ENCODE measurements at regions not wholly inside any gene's neighbourhood (a gene's known extent, or its start where the extent isn't known, plus 50 kb on each side); places are given as distances from the start of the nearest gene placed in this dataset.

GRCh38 chr5:120852222-120852860 is 388.2 kb downstream of the PRR16 start:
- no peak overlapping the region for H3K4me3 Mint-ChIP-seq (ENCODE audit: unreplicated experiment)
- no peaks in the 10 kb centered on the region for H3K36me3 Mint-ChIP-seq (ENCODE audit: unreplicated experiment)
- TF ChIP-seq, protein P1, sequence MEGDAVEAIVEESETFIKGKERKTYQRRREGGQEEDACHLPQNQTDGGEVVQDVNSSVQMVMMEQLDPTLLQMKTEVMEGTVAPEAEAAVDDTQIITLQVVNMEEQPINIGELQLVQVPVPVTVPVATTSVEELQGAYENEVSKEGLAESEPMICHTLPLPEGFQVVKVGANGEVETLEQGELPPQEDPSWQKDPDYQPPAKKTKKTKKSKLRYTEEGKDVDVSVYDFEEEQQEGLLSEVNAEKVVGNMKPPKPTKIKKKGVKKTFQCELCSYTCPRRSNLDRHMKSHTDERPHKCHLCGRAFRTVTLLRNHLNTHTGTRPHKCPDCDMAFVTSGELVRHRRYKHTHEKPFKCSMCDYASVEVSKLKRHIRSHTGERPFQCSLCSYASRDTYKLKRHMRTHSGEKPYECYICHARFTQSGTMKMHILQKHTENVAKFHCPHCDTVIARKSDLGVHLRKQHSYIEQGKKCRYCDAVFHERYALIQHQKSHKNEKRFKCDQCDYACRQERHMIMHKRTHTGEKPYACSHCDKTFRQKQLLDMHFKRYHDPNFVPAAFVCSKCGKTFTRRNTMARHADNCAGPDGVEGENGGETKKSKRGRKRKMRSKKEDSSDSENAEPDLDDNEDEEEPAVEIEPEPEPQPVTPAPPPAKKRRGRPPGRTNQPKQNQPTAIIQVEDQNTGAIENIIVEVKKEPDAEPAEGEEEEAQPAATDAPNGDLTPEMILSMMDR (IDR thresholded peaks at IDR 0.05; ENCODE audit: partially characterized antibody, unreplicated experiment): no peak
- H3K9me3 Mint-ChIP-seq (ENCODE audit: unreplicated experiment): no peaks in the 10 kb centered on the region
- no peak for DNase-seq
- H3K4me1 Mint-ChIP-seq (ENCODE audit: low read depth, unreplicated experiment): no peaks in the 10 kb centered on the region
- no peak overlapping the region for H3K27ac Mint-ChIP-seq (ENCODE audit: unreplicated experiment)
- H3K27me3 Mint-ChIP-seq (ENCODE audit: unreplicated experiment): no peaks in the 10 kb centered on the region

GRCh38 chr5:120866997-120867396 is 402.9 kb downstream of the PRR16 start:
- Mint-ChIP-seq H3K36me3 (ENCODE audit: unreplicated experiment) (no peaks in the 10 kb centered on the region), H3K27ac (ENCODE audit: unreplicated experiment) (no peak overlapping the region), H3K4me1 (ENCODE audit: low read depth, unreplicated experiment) (no peaks in the 10 kb centered on the region), H3K4me3 (ENCODE audit: unreplicated experiment) (no peak overlapping the region), H3K9me3 (ENCODE audit: unreplicated experiment) (no peaks in the 10 kb centered on the region), H3K27me3 (ENCODE audit: unreplicated experiment) (no peaks in the 10 kb centered on the region)
- TF ChIP-seq, protein P1 (IDR thresholded peaks at IDR 0.05; ENCODE audit: partially characterized antibody, unreplicated experiment): no peak
- no peak for DNase-seq

DNA sequence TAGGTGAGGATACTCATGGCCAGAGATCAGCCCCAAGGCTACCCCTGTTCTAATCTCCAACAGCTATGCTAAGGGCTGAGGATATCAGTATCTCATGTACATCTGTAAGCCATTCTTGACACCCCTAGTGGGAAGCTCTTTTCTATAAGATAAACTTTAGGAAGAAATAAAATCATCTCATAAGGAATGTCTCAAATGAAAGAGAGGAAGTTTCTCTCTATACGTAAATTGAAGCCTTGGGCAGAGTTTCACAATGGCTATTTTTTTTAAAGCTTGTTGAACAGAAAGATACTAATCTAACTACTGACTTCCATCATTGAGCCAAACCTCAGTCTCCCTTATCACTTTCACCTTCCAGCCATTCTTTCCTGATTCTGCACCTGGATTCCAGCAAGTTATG is 405.7 kb downstream of the PRR16 start:
- no peaks in the 10 kb centered on the region for H3K27me3 Mint-ChIP-seq (ENCODE audit: unreplicated experiment)
- no peak overlapping the region for H3K27ac Mint-ChIP-seq (ENCODE audit: unreplicated experiment)
- no peak overlapping the region for H3K4me3 Mint-ChIP-seq (ENCODE audit: unreplicated experiment)
- DNase-seq: no peak
- H3K4me1 Mint-ChIP-seq (ENCODE audit: low read depth, unreplicated experiment): no peaks in the 10 kb centered on the region
- no peaks in the 10 kb centered on the region for H3K9me3 Mint-ChIP-seq (ENCODE audit: unreplicated experiment)
- peaks cover 4% of the 10 kb centered on the region for H3K36me3 Mint-ChIP-seq (ENCODE audit: unreplicated experiment)
- TF ChIP-seq, protein P1 (IDR thresholded peaks at IDR 0.05; ENCODE audit: partially characterized antibody, unreplicated experiment): no peak

DNA sequence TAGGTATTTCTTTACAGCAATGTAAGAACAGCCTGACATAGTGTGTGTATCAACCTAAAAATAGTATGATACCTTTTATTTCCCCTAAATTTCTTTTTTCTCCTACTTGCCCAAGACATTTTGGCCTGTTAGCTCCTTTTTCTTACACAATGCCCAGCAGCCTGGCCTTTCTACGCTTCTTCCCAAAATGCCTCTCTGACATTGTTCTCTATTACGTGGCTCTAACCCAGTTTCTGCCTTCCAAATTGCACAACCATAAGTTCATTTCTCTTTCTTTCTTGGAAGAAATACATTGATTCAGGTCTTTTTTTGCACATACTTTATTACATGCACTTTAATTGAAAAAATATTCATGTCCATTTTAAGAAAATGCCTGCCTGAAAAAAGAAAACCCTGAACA is 408.2 kb downstream of the PRR16 start:
- no peaks in the 10 kb centered on the region for H3K9me3 Mint-ChIP-seq (ENCODE audit: unreplicated experiment)
- DNase-seq: no peak
- H3K27ac Mint-ChIP-seq (ENCODE audit: unreplicated experiment): no peak overlapping the region
- H3K36me3 Mint-ChIP-seq (ENCODE audit: unreplicated experiment): peaks cover 4% of the 10 kb centered on the region
- H3K4me3 Mint-ChIP-seq (ENCODE audit: unreplicated experiment): no peak overlapping the region
- TF ChIP-seq, protein P1 (IDR thresholded peaks at IDR 0.05; ENCODE audit: partially characterized antibody, unreplicated experiment): no peak
- no peaks in the 10 kb centered on the region for H3K27me3 Mint-ChIP-seq (ENCODE audit: unreplicated experiment)
- H3K4me1 Mint-ChIP-seq (ENCODE audit: low read depth, unreplicated experiment): no peaks in the 10 kb centered on the region

DNA sequence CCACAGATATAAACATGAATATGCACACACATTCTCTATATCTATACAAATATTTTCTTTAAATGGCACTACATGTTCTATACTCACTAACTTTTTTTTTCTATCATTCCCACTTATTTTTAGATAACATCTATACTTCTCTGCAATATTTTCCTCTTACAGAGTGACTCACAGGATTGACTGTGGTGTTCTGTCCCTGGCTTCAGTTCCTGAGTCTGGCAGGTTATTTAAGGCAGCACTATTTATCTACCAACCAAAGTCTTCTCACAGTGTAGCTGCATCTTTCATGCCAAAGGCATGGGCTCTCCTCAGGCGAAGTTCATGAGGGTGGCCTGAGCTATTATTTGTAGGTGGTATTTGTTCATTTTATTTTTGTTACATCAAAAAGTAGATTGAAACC is 409.0 kb downstream of the PRR16 start:
- DNase-seq: no peak
- Mint-ChIP-seq H3K36me3 (ENCODE audit: unreplicated experiment) (peaks cover 4% of the 10 kb centered on the region), H3K4me3 (ENCODE audit: unreplicated experiment) (no peak overlapping the region), H3K4me1 (ENCODE audit: low read depth, unreplicated experiment) (no peaks in the 10 kb centered on the region), H3K27ac (ENCODE audit: unreplicated experiment) (no peak overlapping the region), H3K27me3 (ENCODE audit: unreplicated experiment) (no peaks in the 10 kb centered on the region), H3K9me3 (ENCODE audit: unreplicated experiment) (no peaks in the 10 kb centered on the region)
- TF ChIP-seq, protein P1 (IDR thresholded peaks at IDR 0.05; ENCODE audit: partially characterized antibody, unreplicated experiment): no peak

Data from glutamatergic neuron (in vitro differentiated cells).